Fibroblast of skin of abdomen (primary cell): ENCODE measurements at regions not wholly inside any gene's neighbourhood (a gene's known extent, or its start where the extent isn't known, plus 50 kb on each side); places are given as distances from the start of the nearest gene placed in this dataset.
A peak's percentile ranks its signal among the peaks of the same experiment; 100 is the strongest.

Source experiments
- DNase-seq: peaks from one replicate; pipeline ENCODE4 v3.0.0-alpha.2; 2013

- peak; percentile 82 for DNase-seq
Measured at GRCh38 chr2:120680136-120680761, 55.4 kb upstream of the GLI2 start.

GRCh38 chr2:120681181-120681580 lies 54.5 kb upstream of the GLI2 start:
- no peak for DNase-seq

- DNase-seq, result no peak
Measured at GRCh38 chr2:120681696-120682288, 53.9 kb upstream of the GLI2 start.

- DNase-seq, result no peak
Measured at GRCh38 chr2:120682654-120683053, 53.0 kb upstream of the GLI2 start.

- no peak for DNase-seq
Measured at GRCh38 chr2:120683081-120683480, 52.6 kb upstream of the GLI2 start.

GRCh38 chr2:120683701-120684100 lies 52.0 kb upstream of the GLI2 start:
- no peak for DNase-seq

GRCh38 chr2:120684289-120685065 lies 51.2 kb upstream of the GLI2 start:
- peak; percentile 81 for DNase-seq

GRCh38 chr2:120685066-120685973 lies 50.3 kb upstream of the GLI2 start:
- no peak for DNase-seq
